ENCODE measurements at regions not wholly inside any gene's neighbourhood (a gene's known extent, or its start where the extent isn't known, plus 50 kb on each side); places are given as distances from the start of the nearest gene placed in this dataset.

DNA sequence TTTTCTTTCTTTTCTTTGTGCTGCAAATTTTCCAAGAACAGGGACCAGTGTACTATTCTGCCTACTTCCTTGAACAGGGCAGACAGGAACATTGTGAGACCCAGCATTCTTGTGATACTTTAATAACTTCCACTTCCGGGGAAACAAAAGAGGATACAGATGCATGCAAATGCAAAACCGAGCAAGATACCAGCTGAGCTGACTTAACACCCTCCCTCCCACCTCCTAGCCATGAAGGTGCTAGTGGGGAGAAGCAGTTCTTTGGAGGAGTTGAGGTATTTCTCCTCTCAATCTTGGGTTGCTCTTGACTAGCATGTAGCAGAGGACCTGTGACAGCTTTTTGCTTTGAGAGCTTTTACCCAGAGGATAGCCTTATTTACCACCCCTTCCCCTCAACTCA, 111.2 kb downstream of the KLF5 start:
- TF ChIP-seq YY1 (IDR thresholded peaks at IDR 0.05; ENCODE audit: insufficient read depth, insufficient read length) = no peak
- TF ChIP-seq ZNF274 (IDR thresholded peaks at IDR 0.05; ENCODE audit: low read depth, low read length) = no peak
